NCI-H524 treated with DMSO at 0.1 percent for 48 hours (cell line): ENCODE measurements at regions not wholly inside any gene's neighbourhood (a gene's known extent, or its start where the extent isn't known, plus 50 kb on each side); places are given as distances from the start of the nearest gene placed in this dataset.
A peak's percentile ranks its signal among the peaks of the same experiment; 100 is the strongest.

Experiments
- DNase-seq: peaks from one replicate; lab custom pipeline; 2025; lab: John Stamatoyannopoulos, UW

GRCh38 chr5:67694810-67695191 lies 498.2 kb upstream of the CD180 start:
- DNase-seq: no peak

GRCh38 chr5:67693956-67694809 lies 497.6 kb upstream of the CD180 start:
- no peak for DNase-seq

GRCh38 chr5:67686746-67687145 lies 490.1 kb upstream of the CD180 start:
- DNase-seq: no peak

GRCh38 chr5:67681703-67682102 lies 485.1 kb upstream of the CD180 start:
- no peak for DNase-seq

GRCh38 chr5:67680099-67680498 lies 483.5 kb upstream of the CD180 start:
- DNase-seq: peak; percentile 78

- DNase-seq: no peak
Observed at GRCh38 chr5:67679184-67679841, 482.7 kb upstream of the CD180 start.

GRCh38 chr5:67678594-67678993 lies 482.0 kb upstream of the CD180 start:
- no peak for DNase-seq

GRCh38 chr5:67677422-67677970 lies 480.9 kb upstream of the CD180 start:
- DNase-seq: peak; percentile 70

- DNase-seq: no peak
Observed at GRCh38 chr5:67676863-67677262, 480.3 kb upstream of the CD180 start.

- no peak for DNase-seq
Observed at GRCh38 chr5:67674159-67674655, 477.6 kb upstream of the CD180 start.

- no peak for DNase-seq
Observed at GRCh38 chr5:67673618-67674017, 477.0 kb upstream of the CD180 start.

- DNase-seq: no peak
Observed at GRCh38 chr5:67673180-67673579, 476.6 kb upstream of the CD180 start.

- DNase-seq: no peak
Observed at GRCh38 chr5:67672636-67673035, 476.0 kb upstream of the CD180 start.

GRCh38 chr5:67669916-67670315 lies 473.3 kb upstream of the CD180 start:
- DNase-seq: no peak

- DNase-seq: no peak
Observed at GRCh38 chr5:67660149-67660548, 463.6 kb upstream of the CD180 start.

GRCh38 chr5:67659288-67659687 lies 462.7 kb upstream of the CD180 start:
- DNase-seq: no peak

GRCh38 chr5:67657055-67657454 lies 460.5 kb upstream of the CD180 start:
- DNase-seq: no peak

GRCh38 chr5:67652201-67652600 lies 455.6 kb upstream of the CD180 start:
- DNase-seq: no peak

- no peak for DNase-seq
Observed at GRCh38 chr5:67651180-67651579, 454.6 kb upstream of the CD180 start.

- DNase-seq: no peak
Observed at GRCh38 chr5:67648201-67648671, 451.6 kb upstream of the CD180 start.

- no peak for DNase-seq
Observed at GRCh38 chr5:67647772-67648171, 451.2 kb upstream of the CD180 start.

- DNase-seq: no peak
Observed at GRCh38 chr5:67644221-67644920, 447.8 kb upstream of the CD180 start.
